CD4-positive, alpha-beta T cell treated with Interferon gamma for 1 hour (primary cell): ENCODE measurements at regions not wholly inside any gene's neighbourhood (a gene's known extent, or its start where the extent isn't known, plus 50 kb on each side); places are given as distances from the start of the nearest gene placed in this dataset.
A peak's percentile ranks its signal among the peaks of the same experiment; 100 is the strongest.
"Not testable (repeated sequence)": the region's sequence is repeated elsewhere in the genome, so short reads cannot be mapped to it uniquely, and the experiment has no call there.

Experiments
- DNase-seq: peaks from one replicate; pipeline ENCODE4 v3.0.0-alpha.2; 2020

- no peak for DNase-seq
These were observed 227.4 kb downstream of the RPAP3 start for GRCh38 chr12:47478426-47478825.

- DNase-seq = no peak
These were observed 232.7 kb downstream of the RPAP3 start for GRCh38 chr12:47473091-47473490.

- DNase-seq = not testable (repeated sequence)
These were observed 235.5 kb downstream of the RPAP3 start for GRCh38 chr12:47470349-47470748.

DNA sequence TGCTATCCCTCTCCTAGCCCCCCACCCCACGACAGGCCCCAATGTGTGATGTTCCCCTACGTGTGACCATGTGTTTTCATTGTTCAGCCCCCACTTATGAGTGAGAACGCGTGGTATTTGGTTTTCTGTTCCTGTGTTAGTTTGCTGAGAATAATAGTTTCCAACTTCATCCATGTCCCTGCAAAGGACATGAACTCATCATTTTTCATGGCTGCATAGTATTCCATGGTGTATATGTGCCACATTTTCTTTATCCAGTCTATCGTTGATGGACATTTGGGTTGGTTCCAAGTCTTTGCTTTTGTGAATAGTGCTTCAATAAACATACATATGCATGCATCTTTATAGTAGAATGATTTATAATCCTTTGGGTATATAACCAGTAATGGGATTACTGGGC is 241.9 kb downstream of the RPAP3 start:
- not testable (repeated sequence) for DNase-seq

DNA sequence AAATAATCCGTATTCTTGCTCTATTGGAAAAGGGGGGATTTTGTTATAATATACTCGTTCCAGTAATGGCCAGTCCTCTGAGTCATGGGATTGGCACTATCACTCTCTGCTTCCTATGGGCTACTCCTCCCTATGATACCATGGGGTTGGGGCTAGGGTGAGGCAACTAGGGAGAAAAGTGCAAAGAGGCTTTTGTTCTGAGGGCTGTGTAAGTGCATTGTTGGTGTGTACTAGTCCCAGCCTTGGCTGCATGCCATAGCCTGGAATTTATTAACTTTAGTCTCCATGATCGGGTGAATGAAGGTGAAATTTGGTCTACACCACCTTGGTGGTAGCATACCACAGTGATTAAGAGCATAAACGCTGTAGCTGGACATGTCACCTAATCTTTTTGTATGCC is 247.6 kb downstream of the RPAP3 start:
- no peak for DNase-seq

- no peak for DNase-seq
These were observed 256.0 kb downstream of the RPAP3 start for GRCh38 chr12:47449797-47450196.

DNA sequence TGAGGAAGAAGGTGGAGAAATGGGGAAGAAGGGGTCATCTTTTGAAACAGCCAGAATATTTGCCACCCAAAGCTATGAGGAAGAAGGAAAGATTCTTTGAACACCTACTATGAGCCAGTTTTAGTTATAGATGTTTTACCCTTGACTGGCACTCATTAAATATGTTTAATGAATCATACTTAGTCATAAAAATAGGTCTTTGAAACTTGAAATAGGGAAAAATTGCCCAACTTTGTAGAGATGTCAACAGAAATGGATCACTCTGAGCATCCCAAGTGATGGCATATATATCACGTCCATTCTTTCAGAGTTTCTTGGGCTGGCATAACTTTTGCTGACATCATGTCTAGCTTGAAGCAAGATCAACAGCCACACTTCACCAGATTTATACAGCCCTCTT is 263.5 kb downstream of the RPAP3 start:
- DNase-seq = no peak

GRCh38 chr12:47441490-47441889 is 264.3 kb downstream of the RPAP3 start:
- DNase-seq = no peak

DNA sequence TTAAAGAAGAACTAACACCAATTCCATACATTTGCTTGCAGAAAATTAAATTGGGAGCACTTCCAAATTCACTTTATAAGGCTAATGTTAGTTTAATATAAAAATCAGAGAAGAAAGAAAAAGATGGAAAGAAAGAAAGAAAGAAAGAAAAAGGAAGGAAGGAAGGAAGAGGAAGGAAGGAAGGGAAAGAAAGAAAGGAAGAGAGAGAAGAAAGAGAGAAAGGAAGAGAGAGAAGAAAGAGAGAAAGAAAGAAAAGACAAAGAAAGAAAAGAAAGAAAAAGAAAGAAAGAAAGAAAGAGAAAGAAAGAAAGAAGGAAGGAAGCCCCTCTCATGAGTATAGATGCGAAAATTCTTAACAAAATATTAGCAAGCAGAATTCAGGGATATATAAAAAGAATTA is 267.7 kb downstream of the RPAP3 start:
- DNase-seq = no peak

DNA sequence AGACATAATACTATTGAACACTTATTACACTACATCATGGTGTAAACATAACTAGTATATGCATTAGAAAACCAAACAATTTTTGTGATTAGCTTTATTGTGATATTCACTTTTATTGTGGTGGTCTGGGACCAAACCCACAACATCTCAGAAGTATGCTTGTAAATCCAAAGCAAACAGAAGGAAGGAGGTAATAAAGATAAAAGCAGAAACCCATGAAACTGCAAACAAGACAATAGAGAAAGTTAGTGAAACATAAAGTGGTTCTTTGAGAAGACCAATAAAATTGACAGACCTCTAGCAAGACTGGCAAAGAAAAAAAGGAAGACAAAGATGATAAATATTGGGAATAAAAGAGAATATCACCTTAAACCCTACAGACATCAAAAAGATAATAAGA is 268.3 kb downstream of the RPAP3 start:
- DNase-seq = no peak

- no peak for DNase-seq
These were observed 272.0 kb downstream of the RPAP3 start for GRCh38 chr12:47433876-47434275.

DNA sequence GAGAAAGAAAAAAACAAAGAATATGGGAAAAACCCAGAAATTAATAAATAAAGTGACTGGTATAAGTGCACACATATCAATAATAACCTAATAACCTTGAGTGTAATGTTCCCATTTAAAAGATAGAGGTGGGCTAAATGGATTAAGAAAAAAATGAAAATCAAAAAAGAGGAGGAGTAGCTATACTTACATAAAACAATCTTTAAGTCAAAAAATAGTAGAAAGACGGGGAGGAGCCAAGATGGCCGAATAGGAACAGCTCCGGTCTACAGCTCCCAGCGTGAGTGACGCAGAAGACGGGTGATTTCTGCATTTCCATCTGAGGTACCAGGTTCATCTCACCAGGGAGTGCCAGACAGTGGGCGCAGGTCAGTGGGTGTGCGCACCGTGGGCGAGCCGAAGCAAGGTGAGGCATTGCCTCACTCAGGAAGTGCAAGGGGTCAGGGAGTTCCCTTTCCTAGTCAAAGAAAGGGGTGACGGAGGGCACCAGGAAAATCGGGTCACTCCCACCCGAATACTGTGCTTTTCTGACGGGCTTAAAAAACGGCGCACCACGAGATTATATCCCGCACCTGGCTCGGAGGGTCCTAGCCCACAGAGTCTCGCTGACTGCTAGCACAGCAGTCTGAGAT is 279.0 kb downstream of the RPAP3 start:
- DNase-seq = peak; percentile 55

DNA sequence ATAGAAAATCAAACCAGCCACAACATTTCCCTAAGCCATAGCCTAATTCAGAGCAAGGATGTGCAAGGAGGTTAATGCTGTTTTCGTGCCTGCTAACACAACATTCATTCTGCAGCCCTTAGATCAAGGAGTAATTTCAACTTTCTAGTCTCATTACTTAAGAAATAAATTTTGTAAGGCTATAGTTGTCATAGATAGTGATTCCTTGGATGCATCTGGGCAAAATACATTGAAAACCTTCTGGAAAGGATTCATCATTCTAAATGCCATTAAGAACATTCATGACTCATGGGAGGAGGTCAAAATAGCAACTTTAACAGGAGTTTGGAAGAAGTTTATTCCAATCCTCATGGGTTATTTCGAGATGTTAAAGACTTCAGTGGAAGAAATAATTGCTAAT is 283.2 kb downstream of the RPAP3 start:
- DNase-seq = no peak

DNA sequence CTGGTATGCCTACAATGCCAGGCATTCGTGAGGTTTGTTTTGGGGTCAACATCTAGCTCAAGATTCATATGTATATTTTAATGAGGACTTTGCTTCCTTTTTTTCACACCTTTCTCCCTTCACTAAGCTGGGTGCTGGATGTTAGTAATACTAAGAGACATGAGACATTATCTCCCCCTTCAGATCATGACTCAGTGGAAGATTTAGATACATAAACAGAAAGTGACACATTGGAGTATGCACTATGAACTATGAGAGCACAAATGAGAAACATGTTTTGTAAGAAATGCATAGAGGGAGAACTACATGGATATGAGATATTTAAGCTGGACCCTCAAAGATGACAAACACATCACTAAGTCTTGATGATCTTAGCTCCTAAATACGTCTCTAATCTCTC is 286.3 kb downstream of the RPAP3 start:
- no peak for DNase-seq

GRCh38 chr12:47417955-47418354 is 287.9 kb downstream of the RPAP3 start:
- DNase-seq = no peak

DNA sequence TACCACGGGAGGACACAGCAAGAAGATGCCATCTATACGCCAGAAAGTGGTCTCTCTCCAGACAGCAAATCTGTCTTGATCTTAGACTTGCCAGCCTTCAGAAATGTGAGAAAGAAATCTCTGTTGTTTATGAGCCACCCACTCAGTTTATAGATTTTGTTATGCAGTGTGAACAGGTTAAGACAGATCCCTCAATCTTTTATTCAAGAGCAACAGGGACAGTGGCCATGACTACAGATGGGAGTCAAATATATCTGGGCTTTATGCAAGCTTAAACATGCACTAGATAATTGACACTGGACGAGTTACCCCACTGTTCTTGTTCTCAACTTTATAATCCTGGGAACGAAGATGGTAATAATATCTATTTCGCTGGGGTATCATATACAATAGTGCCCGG is 288.7 kb downstream of the RPAP3 start:
- DNase-seq = no peak

GRCh38 chr12:47415054-47415453 is 290.8 kb downstream of the RPAP3 start:
- no peak for DNase-seq

DNA sequence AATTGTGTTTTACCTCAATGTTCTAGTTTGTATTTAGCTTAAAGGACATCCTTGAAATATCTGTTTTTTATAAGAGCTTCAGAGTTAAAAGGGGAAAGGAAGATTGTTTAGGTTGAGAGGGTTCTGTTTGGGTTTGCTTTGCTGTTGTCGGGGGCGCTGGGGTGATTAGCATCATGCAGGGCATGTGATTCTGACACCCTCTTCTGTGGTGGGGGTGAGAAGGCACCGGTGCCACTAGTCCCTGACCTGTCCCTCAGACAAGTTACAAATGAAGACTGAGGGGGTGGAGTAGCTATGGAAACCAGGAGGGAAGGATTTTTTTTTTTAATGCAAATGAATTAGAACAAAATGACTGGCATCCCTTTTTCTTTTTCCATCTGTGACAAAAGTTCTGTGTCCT is 291.3 kb downstream of the RPAP3 start:
- peak; percentile 35 for DNase-seq

GRCh38 chr12:47413806-47414205 is 292.0 kb downstream of the RPAP3 start:
- no peak for DNase-seq

GRCh38 chr12:47412601-47413236 is 293.1 kb downstream of the RPAP3 start:
- no peak for DNase-seq

GRCh38 chr12:47411966-47412365 is 293.9 kb downstream of the RPAP3 start:
- no peak for DNase-seq

GRCh38 chr12:47410862-47411261 is 295.0 kb downstream of the RPAP3 start:
- no peak for DNase-seq

DNA sequence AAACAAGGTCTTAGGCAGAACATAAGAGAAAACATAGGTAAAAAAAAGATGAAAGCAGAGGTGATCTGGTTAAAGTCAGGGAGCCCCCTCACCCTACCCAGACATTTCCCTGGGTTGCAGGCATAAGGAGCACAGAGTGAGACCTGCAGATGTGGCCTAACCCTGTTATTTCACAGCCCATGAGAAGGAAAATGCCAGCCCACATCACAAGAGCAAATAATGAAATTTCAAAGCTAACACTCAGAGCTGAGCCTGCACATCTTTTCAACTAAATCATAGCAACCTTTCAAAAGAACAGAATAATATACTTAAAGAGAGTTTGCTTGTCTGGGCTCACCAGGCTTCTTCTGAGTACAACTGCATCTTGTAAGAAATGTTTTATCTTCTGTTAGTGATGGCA is 295.4 kb downstream of the RPAP3 start:
- no peak for DNase-seq

- no peak for DNase-seq
These were observed 296.4 kb downstream of the RPAP3 start for GRCh38 chr12:47409310-47409987.
